OCI-LY7 (cell line): ENCODE measurements at regions not wholly inside any gene's neighbourhood (a gene's known extent, or its start where the extent isn't known, plus 50 kb on each side); places are given as distances from the start of the nearest gene placed in this dataset.

Experiments
- CTCF ChIP-seq: fragments of 200-600 bp; sonication (generic); conservative IDR thresholded peaks from 2 replicates; pipeline ENCODE4 v1.5.1; 2014; ENCODE audit warnings: mild to moderate bottlenecking, antibody characterized with exemption, low read length, moderate library complexity, mixed read lengths
- EZH2phosphoT487 ChIP-seq: fragments of 200-600 bp; sonication (generic); IDR thresholded peaks from 2 replicates; pipeline ENCODE4 v1.6.1; 2018; ENCODE audit warnings: low read depth, borderline replicate concordance, mild to moderate bottlenecking, mixed run types, antibody characterized with exemption, low read length, moderate library complexity, mixed read lengths

GRCh38 chr11:112811783-112812182 lies 149.4 kb upstream of the NCAM1 start:
- TF ChIP-seq CTCF = no peak
- TF ChIP-seq EZH2phosphoT487 = no peak
